T-cell (primary cell): ENCODE measurements at regions not wholly inside any gene's neighbourhood (a gene's known extent, or its start where the extent isn't known, plus 50 kb on each side); places are given as distances from the start of the nearest gene placed in this dataset.
A peak's percentile ranks its signal among the peaks of the same experiment; 100 is the strongest.

Source experiments
- ATAC-seq, 4 experiments: fragments of 200-7000 bp in 3 of 4; fragments of 150-1000 bp in 1 of 4; cut with Tn5 transposase; replicated peaks in 1 of 4; 1 replicate in 3 of 4; 2 replicates in 1 of 4; pipeline ENCODE4 v1.10.0; 2021; ENCODE audit warnings: moderate library complexity in 3 of 4, mild to moderate bottlenecking in 2 of 4, moderate number of reproducible peaks in 1 of 4
- CTCF ChIA-PET, 2 donors: fragments of 300-600 bp; sonication (Branson Sonifier 250); formaldehyde crosslinking; loops; one replicate each; lab custom pipeline; 2022; ENCODE audit warnings: antibody characterized with exemption in 2 of 2; lab: Charles Lee
- POLR2A ChIA-PET, 2 donors: fragments of 300-600 bp; sonication (Branson Sonifier 250); formaldehyde crosslinking; loops; one replicate each; lab custom pipeline; 2022; ENCODE audit warnings: antibody characterized with exemption in 2 of 2; lab: Charles Lee
- DNase-seq, 35 experiments: peaks; one replicate each; pipeline versions ENCODE4 v3.0.0 to v3.0.0-alpha.2; 2013 to 2023
- H3K27ac ChIP-seq: one replicate; pipeline ENCODE4 v1.5.1; 2013; ENCODE audit warnings: low read length
- H3K27me3 ChIP-seq, 2 experiments: replicated peaks in 1 of 2; 1 replicate in 1 of 2; 2 replicates in 1 of 2; pipeline versions ENCODE4 v1.6.1 to v1.7.0; 2013; ENCODE audit warnings: low read length in 1 of 2, mixed read lengths in 1 of 2; ENCODE audit not compliant: control insufficient read depth in 2 of 2, insufficient read depth in 2 of 2; ENCODE audit errors: extremely low read depth in 1 of 2
- H3K36me3 ChIP-seq, 2 donors: 1 replicate in 1 of 2; 2 replicates in 1 of 2; pipeline versions ENCODE4 v1.6.1 to v1.7.0; 2013; ENCODE audit warnings: low read length in 1 of 2; ENCODE audit not compliant: control insufficient read depth in 2 of 2, insufficient read depth in 1 of 2; ENCODE audit errors: extremely low read depth in 1 of 2
- H3K4me1 ChIP-seq, 2 experiments: 1 replicate in 1 of 2; 2 replicates in 1 of 2; pipeline versions ENCODE4 v1.6.1 to v1.7.0; 2013; ENCODE audit warnings: low read length in 2 of 2, mixed read lengths in 1 of 2; ENCODE audit not compliant: insufficient read depth in 2 of 2, control insufficient read depth in 1 of 2; ENCODE audit errors: extremely low read depth in 1 of 2
- H3K4me3 ChIP-seq, 2 donors: 1 replicate in 1 of 2; 2 replicates in 1 of 2; pipeline versions ENCODE4 v1.5.1 to v1.7.0; 2013; ENCODE audit warnings: mild to moderate bottlenecking in 2 of 2, low read length in 1 of 2, moderate library complexity in 1 of 2; ENCODE audit not compliant: control insufficient read depth in 1 of 2; ENCODE audit errors: extremely low read depth in 1 of 2
- H3K9me3 ChIP-seq: 2 replicates; pipeline ENCODE4 v1.7.0; 2013
- H3K27ac Mint-ChIP-seq, 2 donors: one replicate each; pipeline ENCODE4 v1.8.0; 2020 to 2021; ENCODE audit warnings: mild to moderate bottlenecking in 2 of 2, mixed read lengths in 2 of 2
- H3K27me3 Mint-ChIP-seq, 2 donors: one replicate each; pipeline ENCODE4 v1.8.0; 2021 to 2022; ENCODE audit warnings: mixed read lengths in 2 of 2
- H3K36me3 Mint-ChIP-seq: one replicate; pipeline ENCODE4 v1.8.0; 2021; ENCODE audit warnings: mixed read lengths
- H3K4me1 Mint-ChIP-seq, 3 donors: one replicate each; pipeline ENCODE4 v1.8.0; 2020 to 2022; ENCODE audit warnings: mixed read lengths in 3 of 3, mild to moderate bottlenecking in 1 of 3
- H3K4me3 Mint-ChIP-seq, 3 donors: one replicate each; pipeline ENCODE4 v1.8.0; 2020 to 2022; ENCODE audit warnings: mild to moderate bottlenecking in 3 of 3, mixed read lengths in 3 of 3, moderate library complexity in 3 of 3
- H3K9me3 Mint-ChIP-seq, 3 donors: one replicate each; pipeline ENCODE4 v1.8.0; 2020 to 2022; ENCODE audit warnings: mixed read lengths in 3 of 3
- WGBS: methylation state at CpG from one replicate; pipeline ENCODE4 v1.1.5; 2013; ENCODE audit warnings: missing lambda C conversion rate; ENCODE audit not compliant: insufficient coverage; 5-methylcytosine and 5-hydroxymethylcytosine counted together

- H3K36me3 Mint-ChIP-seq = no peaks in the 10 kb centered on the region
- no peaks in the 10 kb centered on the region for H3K4me1 ChIP-seq
- peaks cover 0 to 3% of the 10 kb centered on the region in 2 experiments for H3K27me3 ChIP-seq
- no CpG with 5 or more reads among the region's 2 CpGs for WGBS
- no peak overlapping the region for H3K4me3 Mint-ChIP-seq
- DNase-seq (no peak), ATAC-seq (no peak)
- peaks cover 18 to 22% of the 10 kb centered on the region in 2 donors for H3K27me3 Mint-ChIP-seq
- ChIA-PET POLR2A (no interaction called here), CTCF (no interaction called here)
- no peaks in the 10 kb centered on the region for H3K36me3 ChIP-seq
- H3K4me3 ChIP-seq = no peak overlapping the region
- H3K27ac ChIP-seq = no peak overlapping the region
- H3K27ac Mint-ChIP-seq = no peak overlapping the region
- no peaks in the 10 kb centered on the region for H3K4me1 Mint-ChIP-seq
- no peaks in the 10 kb centered on the region for H3K9me3 ChIP-seq
- no peaks in the 10 kb centered on the region for H3K9me3 Mint-ChIP-seq
Measured at GRCh38 chr18:24721388-24721787, 261.0 kb downstream of the HRH4 start.

- Histone ChIP-seq H3K9me3 (no peaks in the 10 kb centered on the region), H3K27ac (no peak overlapping the region), H3K36me3 (no peaks in the 10 kb centered on the region), H3K27me3 (peaks cover 0 to 11% of the 10 kb centered on the region in 2 experiments), H3K4me3 (no peak overlapping the region), H3K4me1 (peaks cover 0 to 2% of the 10 kb centered on the region in 2 experiments)
- Mint-ChIP-seq H3K36me3 (no peaks in the 10 kb centered on the region), H3K27me3 (peaks cover 15 to 32% of the 10 kb centered on the region in 2 donors), H3K27ac (no peak overlapping the region), H3K9me3 (no peaks in the 10 kb centered on the region), H3K4me3 (no peak overlapping the region), H3K4me1 (peaks cover 0 to 2% (median 2%) of the 10 kb centered on the region in 3 donors)
- ChIA-PET POLR2A (no interaction called here), CTCF (interaction anchor here (0.6 to 1.9 kb wide), 13 partner anchors 20 to 365 kb away, joined by 3 to 13 read pairs (median 4); no protein-coding TSS in a partner anchor)
- ATAC-seq (no peak), DNase-seq (no peak)
- 57% methylated on average over 1 of the region's 9 CpGs for WGBS
Measured at GRCh38 chr18:24725644-24726415, 265.4 kb downstream of the HRH4 start.

GRCh38 chr18:24726727-24727492, 266.5 kb downstream of the HRH4 start:
- Mint-ChIP-seq H3K36me3 (no peaks in the 10 kb centered on the region), H3K27me3 (peaks cover 12 to 24% of the 10 kb centered on the region in 2 donors), H3K9me3 (no peaks in the 10 kb centered on the region), H3K4me1 (peaks cover 0 to 2% (median 2%) of the 10 kb centered on the region in 3 donors), H3K27ac (no peak overlapping the region), H3K4me3 (no peak overlapping the region)
- Histone ChIP-seq H3K4me3 (no peak overlapping the region), H3K27ac (no peak overlapping the region), H3K4me1 (peaks cover 0 to 2% of the 10 kb centered on the region in 2 experiments), H3K27me3 (peaks cover 0 to 13% of the 10 kb centered on the region in 2 experiments), H3K9me3 (no peaks in the 10 kb centered on the region), H3K36me3 (no peaks in the 10 kb centered on the region)
- WGBS = 54% methylated on average over 13 of the region's 18 CpGs
- ATAC-seq (no peak), DNase-seq (peak in 30 of 35 experiments; percentile 9 to 76 (median 36))
- ChIA-PET POLR2A (no interaction called here), CTCF (interaction anchor here (0.6 to 1.9 kb wide), 13 partner anchors 21 to 366 kb away, joined by 3 to 13 read pairs (median 4); no protein-coding TSS in a partner anchor)

- ChIA-PET CTCF (interaction anchor here (0.6 to 1.9 kb wide), 7 partner anchors 127 to 1900 kb away, joined by 3 to 13 read pairs (median 3); no protein-coding TSS in a partner anchor), POLR2A (no interaction called here)
- Histone ChIP-seq H3K27ac (no peak overlapping the region), H3K27me3 (peaks cover 0 to 14% of the 10 kb centered on the region in 2 experiments), H3K4me1 (peaks cover 0 to 2% of the 10 kb centered on the region in 2 experiments), H3K36me3 (no peaks in the 10 kb centered on the region), H3K4me3 (no peak overlapping the region), H3K9me3 (no peaks in the 10 kb centered on the region)
- peak in 1 of 35 experiments; percentile 2 for DNase-seq
- WGBS = no CpG with 5 or more reads among the region's 6 CpGs
- Mint-ChIP-seq H3K27ac (no peak overlapping the region), H3K9me3 (no peaks in the 10 kb centered on the region), H3K4me3 (no peak overlapping the region), H3K27me3 (peaks cover 12 to 22% of the 10 kb centered on the region in 2 donors), H3K4me1 (peaks cover 0 to 2% (median 2%) of the 10 kb centered on the region in 3 donors), H3K36me3 (no peaks in the 10 kb centered on the region)
- ATAC-seq = no peak
Measured at GRCh38 chr18:24727685-24728084, 267.2 kb downstream of the HRH4 start.

- H3K4me1 Mint-ChIP-seq = peaks cover 0 to 2% (median 2%) of the 10 kb centered on the region in 3 donors
- 34% methylated on average over 4 of the region's 6 CpGs for WGBS
- no peak overlapping the region for H3K4me3 Mint-ChIP-seq
- ChIA-PET POLR2A (no interaction called here), CTCF (interaction anchor here in 1 of 2 donors (0.7 kb wide), 1 partner anchor 244 kb away, joined by 3 read pairs; no protein-coding TSS in a partner anchor)
- Histone ChIP-seq H3K4me3 (no peak overlapping the region), H3K4me1 (peaks cover 0 to 2% of the 10 kb centered on the region in 2 experiments), H3K9me3 (no peaks in the 10 kb centered on the region), H3K27me3 (peaks cover 0 to 22% of the 10 kb centered on the region in 2 experiments), H3K36me3 (no peaks in the 10 kb centered on the region), H3K27ac (no peak overlapping the region)
- ATAC-seq (no peak), DNase-seq (no peak)
- H3K27ac Mint-ChIP-seq = no peak overlapping the region
- peaks cover 2 to 18% of the 10 kb centered on the region in 2 donors for H3K27me3 Mint-ChIP-seq
- H3K9me3 Mint-ChIP-seq = no peaks in the 10 kb centered on the region
- no peaks in the 10 kb centered on the region for H3K36me3 Mint-ChIP-seq
Measured at GRCh38 chr18:24731158-24731557, 270.7 kb downstream of the HRH4 start.

GRCh38 chr18:24731981-24732380, 271.5 kb downstream of the HRH4 start:
- 40% methylated on average over 1 of the region's 3 CpGs for WGBS
- Mint-ChIP-seq H3K4me1 (no peaks in the 10 kb centered on the region), H3K27ac (no peak overlapping the region), H3K4me3 (no peak overlapping the region), H3K27me3 (peaks cover 2 to 18% of the 10 kb centered on the region in 2 donors), H3K9me3 (no peaks in the 10 kb centered on the region), H3K36me3 (no peaks in the 10 kb centered on the region)
- H3K36me3 ChIP-seq = no peaks in the 10 kb centered on the region
- ATAC-seq (no peak), DNase-seq (no peak)
- POLR2A ChIA-PET = no interaction called here
- no peak overlapping the region for H3K4me3 ChIP-seq
- no peak overlapping the region for H3K27ac ChIP-seq
- no peaks in the 10 kb centered on the region for H3K9me3 ChIP-seq
- peaks cover 0 to 22% of the 10 kb centered on the region in 2 experiments for H3K27me3 ChIP-seq
- CTCF ChIA-PET = interaction anchor here in 1 of 2 donors (1.4 kb wide), 1 partner anchor 188 kb away, joined by 4 read pairs; no protein-coding TSS in a partner anchor
- no peaks in the 10 kb centered on the region for H3K4me1 ChIP-seq
